GM18868 (cell line): ENCODE measurements at regions not wholly inside any gene's neighbourhood (a gene's known extent, or its start where the extent isn't known, plus 50 kb on each side); places are given as distances from the start of the nearest gene placed in this dataset.
"Not testable (repeated sequence)": the region's sequence is repeated elsewhere in the genome, so short reads cannot be mapped to it uniquely, and the experiment has no call there.

Experiments
- ATAC-seq: cut with Tn5 transposase; IDR thresholded peaks from one replicate; pipeline ENCODE4 v1.9.1; 2021; ENCODE audit warnings: mild to moderate bottlenecking, moderate library complexity; ENCODE audit not compliant: unreplicated experiment

GRCh38 chr20:26373066-26373465 is 676.4 kb upstream of the ZNF337 start:
- ATAC-seq, result not testable (repeated sequence)

GRCh38 chr20:26354511-26354910 is 657.9 kb upstream of the ZNF337 start:
- no peak for ATAC-seq

- ATAC-seq, result no peak
Observed at GRCh38 chr20:26347396-26347795, 650.7 kb upstream of the ZNF337 start.

- not testable (repeated sequence) for ATAC-seq
Observed at GRCh38 chr20:26340460-26341065, 643.9 kb upstream of the ZNF337 start.

- ATAC-seq, result no peak
Observed at GRCh38 chr20:26324177-26324576, 627.5 kb upstream of the ZNF337 start.

- no peak for ATAC-seq
Observed at GRCh38 chr20:26315054-26315453, 618.4 kb upstream of the ZNF337 start.

GRCh38 chr20:26309720-26310119 is 613.1 kb upstream of the ZNF337 start:
- ATAC-seq, result not testable (repeated sequence)

GRCh38 chr20:26308961-26309360 is 612.3 kb upstream of the ZNF337 start:
- ATAC-seq, result no peak

GRCh38 chr20:26295006-26295405 is 598.4 kb upstream of the ZNF337 start:
- ATAC-seq, result no peak

- not testable (repeated sequence) for ATAC-seq
Observed at GRCh38 chr20:26288379-26289061, 591.9 kb upstream of the ZNF337 start.

GRCh38 chr20:26279238-26279637 is 582.6 kb upstream of the ZNF337 start:
- no peak for ATAC-seq

- ATAC-seq, result no peak
Observed at GRCh38 chr20:26277339-26277738, 580.7 kb upstream of the ZNF337 start.

GRCh38 chr20:26276554-26277210 is 580.0 kb upstream of the ZNF337 start:
- no peak for ATAC-seq

GRCh38 chr20:26268762-26269161 is 572.1 kb upstream of the ZNF337 start:
- not testable (repeated sequence) for ATAC-seq

GRCh38 chr20:26260925-26261324 is 564.3 kb upstream of the ZNF337 start:
- ATAC-seq, result not testable (repeated sequence)

- ATAC-seq, result not testable (repeated sequence)
Observed at GRCh38 chr20:26252311-26252975, 555.8 kb upstream of the ZNF337 start.

GRCh38 chr20:26251376-26251775 is 554.7 kb upstream of the ZNF337 start:
- ATAC-seq, result not testable (repeated sequence)

- not testable (repeated sequence) for ATAC-seq
Observed at GRCh38 chr20:26250249-26251114, 553.8 kb upstream of the ZNF337 start.

GRCh38 chr20:26243731-26244130 is 547.1 kb upstream of the ZNF337 start:
- no peak for ATAC-seq

- ATAC-seq, result not testable (repeated sequence)
Observed at GRCh38 chr20:26220609-26221008, 524.0 kb upstream of the ZNF337 start.

GRCh38 chr20:26219546-26219945 is 522.9 kb upstream of the ZNF337 start:
- not testable (repeated sequence) for ATAC-seq
